Medulla oblongata (tissue), 1 donor: ENCODE measurements at regions not wholly inside any gene's neighbourhood (a gene's known extent, or its start where the extent isn't known, plus 50 kb on each side); places are given as distances from the start of the nearest gene placed in this dataset.
"Not testable (repeated sequence)": the region's sequence is repeated elsewhere in the genome, so short reads cannot be mapped to it uniquely, and the experiment has no call there.

Source experiments
- DNase-seq: peaks from one replicate; pipeline ENCODE4 v3.0.0-alpha.2; 2015; ENCODE audit errors: extremely low spot score

- DNase-seq: no peak
These were observed 619.8 kb downstream of the JRKL start for GRCh38 chr11:97009613-97010012.

- not testable (repeated sequence) for DNase-seq
These were observed 621.2 kb downstream of the JRKL start for GRCh38 chr11:97010997-97011396.

DNA sequence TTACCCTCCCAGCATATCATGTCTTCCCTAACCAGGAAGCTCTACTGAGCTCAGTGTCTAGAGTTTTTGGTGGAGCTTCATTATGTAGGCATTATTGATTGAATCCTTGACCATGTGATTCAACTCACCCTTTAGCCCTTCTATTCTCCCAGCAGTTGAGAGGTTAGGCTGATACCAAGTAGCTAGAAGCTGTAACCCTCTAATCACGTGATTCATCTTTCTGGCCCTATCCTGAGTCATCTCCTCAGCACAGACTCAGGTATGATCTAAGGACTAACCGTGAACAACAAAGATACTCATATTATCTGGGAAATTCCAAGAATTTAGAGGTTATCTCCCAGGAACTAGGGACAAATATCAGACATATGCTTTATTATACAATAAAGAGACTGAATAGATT is 625.5 kb downstream of the JRKL start:
- no peak for DNase-seq

DNA sequence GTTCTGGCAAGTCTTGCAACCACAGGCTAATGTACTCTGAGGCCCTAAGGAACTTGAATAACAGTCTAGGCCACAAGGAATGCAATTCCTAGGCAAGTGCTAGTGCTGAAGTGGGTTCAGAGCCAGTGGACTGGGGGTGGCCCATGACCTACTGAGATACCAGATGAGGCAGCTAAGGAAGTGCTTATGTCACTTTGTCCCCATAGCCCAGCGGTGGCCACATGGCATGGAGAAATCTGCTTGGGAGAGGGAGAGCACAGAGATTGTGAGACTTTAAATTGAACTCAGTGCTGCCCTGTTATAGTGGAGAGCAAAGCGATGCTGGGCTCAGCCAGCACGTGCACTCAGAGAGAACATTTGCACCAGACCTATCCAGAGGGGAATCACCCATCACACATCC is 629.5 kb downstream of the JRKL start:
- DNase-seq: no peak

GRCh38 chr11:97019754-97020153 is 629.9 kb downstream of the JRKL start:
- DNase-seq: no peak

- no peak for DNase-seq
These were observed 633.1 kb downstream of the JRKL start for GRCh38 chr11:97022955-97023354.

DNA sequence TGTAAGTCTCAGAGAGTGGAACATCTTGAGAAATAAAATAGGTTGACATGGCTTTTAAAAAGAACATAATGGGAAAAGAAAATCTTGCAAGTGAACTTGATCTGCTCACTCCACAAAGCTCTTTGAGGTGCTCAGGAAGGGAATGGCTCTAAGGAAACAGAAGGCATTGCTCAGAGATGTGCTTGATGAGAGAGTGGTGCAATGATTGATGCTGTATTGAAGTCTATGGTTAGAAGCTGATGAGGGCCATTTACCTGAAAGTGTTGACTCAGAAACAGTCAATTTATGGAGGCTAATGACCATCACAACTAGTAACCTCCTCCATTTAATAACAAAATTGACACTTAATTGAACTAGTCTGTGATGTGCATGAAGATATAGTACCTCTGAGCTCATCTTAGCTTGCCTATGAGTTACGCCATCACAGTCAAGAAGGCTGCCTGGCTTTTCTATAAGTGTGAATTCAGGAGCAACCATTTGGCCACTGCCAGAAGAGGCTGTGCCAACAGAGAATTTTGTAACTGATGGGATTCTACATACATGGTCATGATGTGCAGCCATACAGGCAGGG is 639.1 kb downstream of the JRKL start:
- no peak for DNase-seq

DNA sequence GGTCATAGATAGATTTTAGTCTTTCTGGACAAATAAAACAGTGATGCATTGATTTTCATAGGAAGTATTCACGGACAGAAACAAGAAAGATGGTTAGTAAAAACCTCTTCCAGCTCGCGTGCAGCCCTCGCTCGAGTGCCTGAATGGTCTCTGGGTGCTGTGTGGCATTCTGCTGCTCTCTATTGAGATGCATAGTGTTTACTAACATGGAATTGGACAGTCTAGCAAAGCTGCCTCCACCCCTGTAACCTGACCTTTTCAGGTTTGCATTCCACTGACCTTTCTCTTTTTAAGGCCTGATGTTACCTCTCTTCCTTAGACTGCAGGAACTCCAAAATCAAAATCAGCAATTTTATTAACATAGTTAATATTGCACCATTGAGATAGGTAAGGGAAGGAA is 643.4 kb downstream of the JRKL start:
- no peak for DNase-seq

GRCh38 chr11:97048481-97048880 is 658.7 kb downstream of the JRKL start:
- DNase-seq: no peak

GRCh38 chr11:97060184-97060583 is 670.4 kb downstream of the JRKL start:
- no peak for DNase-seq

GRCh38 chr11:97069160-97069559 is 679.3 kb downstream of the JRKL start:
- DNase-seq: no peak

DNA sequence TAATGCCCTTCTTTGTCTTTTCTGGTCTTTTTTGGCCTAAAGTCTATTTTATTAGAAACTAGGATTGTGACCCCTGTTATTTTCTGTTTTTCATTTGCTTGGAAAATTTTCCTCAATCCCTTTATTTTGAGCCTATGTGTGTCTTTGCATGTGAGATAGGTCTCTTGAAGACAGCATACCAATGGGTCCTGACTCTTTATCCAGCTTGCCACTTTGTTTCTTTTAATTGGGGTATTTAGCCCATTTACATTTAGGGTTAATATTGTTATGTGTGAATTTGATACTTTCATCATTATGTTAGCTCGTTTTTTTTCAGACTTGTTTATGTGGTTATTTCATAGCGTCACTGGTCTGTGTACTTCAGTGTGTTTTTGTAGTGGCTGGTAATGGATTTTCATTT is 682.6 kb downstream of the JRKL start:
- no peak for DNase-seq

DNA sequence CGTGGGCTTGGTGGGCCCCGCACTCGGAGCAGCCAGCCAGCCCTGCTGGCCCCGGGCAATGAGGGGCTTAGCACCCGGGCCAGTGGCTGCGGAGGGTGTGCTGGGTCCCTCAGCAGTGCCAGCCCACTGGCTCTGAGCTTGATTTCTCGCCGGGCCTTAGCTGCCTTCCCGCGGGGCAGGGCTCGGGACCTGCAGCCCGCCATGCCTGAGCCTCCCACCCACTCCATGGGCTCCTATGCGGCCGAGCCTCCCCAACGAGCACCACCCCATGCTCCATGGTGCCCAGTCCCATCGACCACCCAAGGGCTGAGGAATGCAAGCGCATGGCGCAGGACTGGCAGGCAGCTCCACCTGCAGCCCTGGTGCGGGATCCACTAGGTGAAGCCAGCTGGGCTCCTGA is 686.9 kb downstream of the JRKL start:
- not testable (repeated sequence) for DNase-seq

DNA sequence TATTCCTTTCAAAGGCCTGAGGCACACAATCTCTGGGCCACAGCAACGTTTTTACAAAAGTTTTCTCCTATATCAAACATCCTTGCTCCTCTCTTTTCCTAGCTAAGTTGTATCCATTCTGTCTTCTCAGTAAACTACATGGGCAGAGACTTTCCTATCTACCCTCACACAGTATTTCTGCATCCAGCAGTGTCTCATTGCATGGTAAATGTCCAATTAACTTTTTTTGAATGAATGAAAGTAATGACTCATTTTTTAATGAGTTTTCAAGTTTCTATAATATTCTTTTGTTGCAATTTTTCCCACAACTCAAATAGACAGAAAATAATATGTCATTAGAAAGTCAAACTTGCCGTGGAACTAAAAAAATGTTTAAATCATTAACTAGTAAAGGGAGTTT is 688.6 kb downstream of the JRKL start:
- DNase-seq: no peak

GRCh38 chr11:97079244-97079643 is 689.4 kb downstream of the JRKL start:
- DNase-seq: no peak

DNA sequence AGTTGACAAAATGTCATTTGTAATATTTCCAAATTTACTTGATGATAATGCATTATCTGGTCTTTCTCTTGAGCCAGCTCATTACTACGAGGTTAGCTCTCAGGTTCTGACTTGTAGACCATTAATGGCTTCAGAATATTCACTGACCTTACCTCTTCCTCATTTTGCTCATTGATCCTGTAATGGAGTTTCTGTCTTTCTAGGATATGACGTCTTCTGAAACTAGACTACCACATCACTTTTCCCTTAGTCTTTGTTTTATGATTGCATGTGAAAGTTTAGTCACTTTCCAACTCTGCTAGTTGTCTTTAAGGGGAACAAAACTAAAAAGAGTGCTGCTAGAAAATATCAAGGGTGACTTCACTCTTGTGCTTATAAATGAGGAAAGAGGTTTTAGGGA is 697.6 kb downstream of the JRKL start:
- no peak for DNase-seq

GRCh38 chr11:97092823-97093222 is 703.0 kb downstream of the JRKL start:
- DNase-seq: no peak

- not testable (repeated sequence) for DNase-seq
These were observed 712.4 kb downstream of the JRKL start for GRCh38 chr11:97102180-97102579.

GRCh38 chr11:97107604-97108003 is 717.8 kb downstream of the JRKL start:
- no peak for DNase-seq

GRCh38 chr11:97109078-97109477 is 719.3 kb downstream of the JRKL start:
- no peak for DNase-seq

DNA sequence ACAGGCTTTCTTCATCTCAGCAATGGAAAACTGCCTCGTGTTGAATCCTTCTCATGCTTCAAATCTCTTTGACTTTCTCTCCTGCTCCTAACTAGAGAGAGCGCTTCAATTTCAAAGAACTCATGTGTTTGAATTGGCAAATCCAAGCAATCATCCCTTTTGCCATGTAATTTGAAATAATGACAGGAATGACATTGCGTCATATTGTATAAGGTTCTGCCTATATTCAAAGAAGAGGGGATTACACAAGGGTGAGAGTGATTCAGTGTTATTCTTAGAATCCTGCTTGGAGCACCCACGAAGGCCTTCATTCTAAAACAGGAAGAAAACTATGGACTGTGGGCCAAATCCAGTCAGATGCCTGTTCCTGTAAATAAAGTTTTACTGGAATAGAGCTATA is 720.6 kb downstream of the JRKL start:
- no peak for DNase-seq

DNA sequence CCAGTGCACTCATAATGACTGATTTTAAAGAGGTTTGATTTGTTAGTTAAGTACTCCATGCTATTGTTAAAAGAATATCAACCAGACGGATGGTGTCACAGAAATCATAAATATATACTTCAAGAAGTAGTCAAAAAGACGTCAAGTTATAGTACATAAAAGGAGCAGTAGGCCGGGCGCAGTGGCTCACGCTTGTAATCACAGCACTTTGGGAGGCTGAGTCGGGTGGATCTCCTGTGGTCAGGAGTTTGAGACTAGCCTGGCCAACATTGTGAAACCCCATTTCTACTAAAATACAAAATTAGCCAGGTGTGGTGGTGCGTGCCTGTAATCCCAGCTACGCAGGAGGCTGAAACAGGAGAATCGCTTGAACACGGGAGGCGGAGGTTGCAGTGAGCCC is 721.7 kb downstream of the JRKL start:
- no peak for DNase-seq

- DNase-seq: no peak
These were observed 728.9 kb downstream of the JRKL start for GRCh38 chr11:97118614-97119200.

GRCh38 chr11:97123237-97123636 is 733.4 kb downstream of the JRKL start:
- no peak for DNase-seq
